Neutrophil (primary cell): ENCODE measurements at regions not wholly inside any gene's neighbourhood (a gene's known extent, or its start where the extent isn't known, plus 50 kb on each side); places are given as distances from the start of the nearest gene placed in this dataset.

Source experiments
- H3K27ac ChIP-seq: fragments of 200-600 bp; sonication (generic); 2 replicates; pipeline ENCODE4 v1.5.1; 2016; ENCODE audit warnings: mild to moderate bottlenecking, moderate library complexity
- H3K27me3 ChIP-seq: fragments of 200-600 bp; sonication (generic); 2 replicates; pipeline ENCODE4 v1.6.0; 2016; ENCODE audit warnings: mild to moderate bottlenecking
- H3K36me3 ChIP-seq: fragments of 200-600 bp; sonication (generic); 2 replicates; pipeline ENCODE4 v1.5.1; 2017
- H3K4me1 ChIP-seq, 2 experiments: fragments of 200-600 bp in 1 of 2; sonication (generic) in 1 of 2; 1 replicate in 1 of 2; 2 replicates in 1 of 2; pipeline versions ENCODE4 v1.5.1 to v1.6.1; 2013 to 2016; ENCODE audit warnings: low read depth in 1 of 2, low read length in 1 of 2, mild to moderate bottlenecking in 1 of 2, moderate library complexity in 1 of 2; ENCODE audit not compliant: control insufficient read depth in 1 of 2, insufficient read depth in 1 of 2
- H3K4me3 ChIP-seq, 2 experiments: fragments of 200-600 bp in 1 of 2; sonication (generic) in 1 of 2; 1 replicate in 1 of 2; 2 replicates in 1 of 2; pipeline ENCODE4 v1.5.1; 2013 to 2016; ENCODE audit warnings: low read depth in 1 of 2, low read length in 1 of 2, mild to moderate bottlenecking in 1 of 2, moderate library complexity in 1 of 2
- H3K9me3 ChIP-seq: fragments of 200-600 bp; sonication (generic); 2 replicates; pipeline ENCODE4 v1.5.1; 2016
- CTCF ChIP-seq: fragments of 200-600 bp; sonication (generic); IDR thresholded peaks from 2 replicates; pipeline ENCODE4 v1.5.1; 2016; ENCODE audit warnings: antibody characterized with exemption

GRCh38 chr11:80155412-80156017 is 714.7 kb upstream of the TENM4 start:
- Histone ChIP-seq H3K9me3 (no peaks in the 10 kb centered on the region), H3K27me3 (no peaks in the 10 kb centered on the region)
- TF ChIP-seq CTCF: no peak

GRCh38 chr11:80146232-80146631 is 705.4 kb upstream of the TENM4 start:
- H3K27ac ChIP-seq: no peak overlapping the region
- no peaks in the 10 kb centered on the region for H3K36me3 ChIP-seq
- H3K9me3 ChIP-seq: no peaks in the 10 kb centered on the region
- H3K4me1 ChIP-seq: no peaks in the 10 kb centered on the region
- no peak overlapping the region for H3K4me3 ChIP-seq
- no peak for TF ChIP-seq CTCF
- no peaks in the 10 kb centered on the region for H3K27me3 ChIP-seq

More at GRCh38 chr11:80155412-80156017, 714.7 kb upstream of the TENM4 start:
- no peaks in the 10 kb centered on the region for H3K4me1 ChIP-seq
- H3K36me3 ChIP-seq: no peaks in the 10 kb centered on the region
- no peak overlapping the region for H3K27ac ChIP-seq
- H3K4me3 ChIP-seq: no peak overlapping the region

GRCh38 chr11:80144897-80145594 is 704.2 kb upstream of the TENM4 start:
- TF ChIP-seq CTCF: no peak
- no peaks in the 10 kb centered on the region for H3K4me1 ChIP-seq
- H3K36me3 ChIP-seq: no peaks in the 10 kb centered on the region
- H3K27ac ChIP-seq: no peak overlapping the region
- no peaks in the 10 kb centered on the region for H3K9me3 ChIP-seq
- H3K27me3 ChIP-seq: no peaks in the 10 kb centered on the region
- H3K4me3 ChIP-seq: no peak overlapping the region

GRCh38 chr11:80136991-80137390 is 696.2 kb upstream of the TENM4 start:
- Histone ChIP-seq H3K36me3 (no peaks in the 10 kb centered on the region), H3K4me1 (no peaks in the 10 kb centered on the region), H3K27ac (no peak overlapping the region), H3K9me3 (no peaks in the 10 kb centered on the region), H3K27me3 (no peaks in the 10 kb centered on the region), H3K4me3 (no peak overlapping the region)
- TF ChIP-seq CTCF: no peak

- Histone ChIP-seq H3K4me1 (no peaks in the 10 kb centered on the region), H3K27me3 (no peaks in the 10 kb centered on the region), H3K36me3 (no peaks in the 10 kb centered on the region), H3K9me3 (no peaks in the 10 kb centered on the region), H3K4me3 (no peak overlapping the region), H3K27ac (no peak overlapping the region)
- TF ChIP-seq CTCF: no peak
These were observed 688.6 kb upstream of the TENM4 start for GRCh38 chr11:80129396-80129795.
